NB4 (cell line): ENCODE measurements at regions not wholly inside any gene's neighbourhood (a gene's known extent, or its start where the extent isn't known, plus 50 kb on each side); places are given as distances from the start of the nearest gene placed in this dataset.

ENCODE experiments used
- CTCF ChIP-seq: IDR thresholded peaks from one replicate; pipeline ENCODE4 v1.5.1; 2012; ENCODE audit warnings: low read depth, low read length
- MYC ChIP-seq: IDR thresholded peaks from 2 replicates; pipeline ENCODE4 v1.6.1; 2011; ENCODE audit warnings: low read depth, low read length
- POLR2A ChIP-seq: IDR thresholded peaks from 2 replicates; pipeline ENCODE4 v1.6.1; 2011; ENCODE audit warnings: mild to moderate bottlenecking; ENCODE audit not compliant: insufficient read length; ENCODE audit errors: extremely low read depth
- TF ChIP-seq, protein P1 (sequence below): IDR thresholded peaks from 2 replicates; pipeline ENCODE4 v1.6.1; 2011; ENCODE audit warnings: low read depth, low read length

DNA sequence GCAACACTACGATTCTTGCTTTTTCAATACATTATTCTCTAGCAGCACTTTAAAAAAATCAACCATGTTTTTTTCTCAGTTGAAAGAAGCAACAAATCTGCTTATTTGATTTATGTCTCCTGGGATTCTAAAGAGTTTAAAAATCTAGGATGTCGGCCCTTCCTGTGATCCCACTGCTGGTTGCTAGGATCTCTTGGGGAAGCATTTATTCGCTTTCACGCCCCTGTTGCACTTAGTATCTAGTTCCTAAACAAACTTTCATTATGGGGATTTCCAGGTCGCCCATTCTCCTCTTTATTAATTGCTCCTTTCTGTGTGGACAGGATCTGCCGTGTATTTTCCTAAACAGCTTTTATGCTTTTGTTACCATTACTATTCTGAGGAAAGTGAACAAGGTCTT, 313.5 kb downstream of the AGTPBP1 start:
- TF ChIP-seq CTCF (no peak), MYC (no peak), POLR2A (no peak)
- TF ChIP-seq, protein P1, sequence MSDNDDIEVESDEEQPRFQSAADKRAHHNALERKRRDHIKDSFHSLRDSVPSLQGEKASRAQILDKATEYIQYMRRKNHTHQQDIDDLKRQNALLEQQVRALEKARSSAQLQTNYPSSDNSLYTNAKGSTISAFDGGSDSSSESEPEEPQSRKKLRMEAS = no peak
